GM21526 (cell line): ENCODE measurements at regions not wholly inside any gene's neighbourhood (a gene's known extent, or its start where the extent isn't known, plus 50 kb on each side); places are given as distances from the start of the nearest gene placed in this dataset.

Experiments used
- ATAC-seq: cut with Tn5 transposase; IDR thresholded peaks from one replicate; pipeline ENCODE4 v1.9.1; 2021; ENCODE audit warnings: moderate library complexity; ENCODE audit not compliant: unreplicated experiment, low FRiP score

DNA sequence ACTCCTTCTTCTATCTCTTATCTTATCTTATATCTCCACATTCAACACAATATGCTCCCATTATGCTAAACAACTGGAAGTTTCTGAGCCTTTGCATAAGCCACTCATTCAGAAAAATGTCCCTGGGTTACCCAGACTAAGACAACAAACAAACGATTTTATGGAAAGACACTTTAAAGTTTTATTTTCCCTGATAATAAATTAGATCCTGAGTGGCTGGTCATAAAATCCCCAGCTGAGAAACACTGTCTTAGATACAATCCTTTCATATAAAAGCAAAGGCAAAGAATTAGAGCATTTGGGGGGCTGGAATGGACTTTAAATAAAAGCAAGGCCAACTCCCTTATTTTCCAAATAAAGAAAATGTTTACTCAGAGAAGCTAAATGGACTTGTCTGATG lies 322.3 kb downstream of the GBE1 start:
- no peak for ATAC-seq

DNA sequence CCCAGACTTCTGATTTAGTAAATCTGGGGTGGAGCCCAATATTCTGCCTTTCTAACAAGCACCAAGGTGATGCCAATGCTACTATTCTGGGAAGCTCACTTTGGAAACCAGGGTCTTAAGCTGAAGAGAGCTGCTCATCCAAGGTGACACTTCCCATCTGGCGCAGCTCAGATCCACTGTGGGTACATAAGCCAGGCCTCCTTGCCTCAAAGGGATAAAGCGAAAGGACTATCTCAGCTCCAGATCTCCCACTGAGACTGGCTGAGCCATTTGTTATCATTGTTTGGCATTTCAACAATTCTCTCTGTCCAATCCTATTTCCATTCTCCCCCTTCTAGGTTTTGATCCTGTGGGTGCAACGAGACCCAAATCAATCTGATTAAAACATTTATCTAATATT lies 323.8 kb downstream of the GBE1 start:
- ATAC-seq: no peak

DNA sequence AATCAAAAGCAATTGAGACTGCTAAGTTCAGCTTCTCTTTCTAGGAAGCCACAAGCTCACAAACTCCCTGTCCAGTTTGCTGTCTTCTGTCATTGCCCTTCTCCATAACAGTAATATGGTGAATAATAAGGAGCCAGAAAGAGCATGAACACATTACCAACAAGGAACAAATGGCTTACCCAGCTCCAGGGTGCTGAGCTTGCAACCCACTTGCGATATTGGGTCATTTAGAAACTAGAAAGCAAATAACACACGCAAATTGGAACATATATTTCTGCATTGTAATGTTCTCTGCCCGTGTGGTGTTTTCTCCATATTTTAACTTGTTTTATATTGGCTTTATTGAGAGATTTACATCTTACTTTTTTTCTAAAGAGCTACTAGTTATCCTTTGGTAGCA lies 325.3 kb downstream of the GBE1 start:
- ATAC-seq: no peak

DNA sequence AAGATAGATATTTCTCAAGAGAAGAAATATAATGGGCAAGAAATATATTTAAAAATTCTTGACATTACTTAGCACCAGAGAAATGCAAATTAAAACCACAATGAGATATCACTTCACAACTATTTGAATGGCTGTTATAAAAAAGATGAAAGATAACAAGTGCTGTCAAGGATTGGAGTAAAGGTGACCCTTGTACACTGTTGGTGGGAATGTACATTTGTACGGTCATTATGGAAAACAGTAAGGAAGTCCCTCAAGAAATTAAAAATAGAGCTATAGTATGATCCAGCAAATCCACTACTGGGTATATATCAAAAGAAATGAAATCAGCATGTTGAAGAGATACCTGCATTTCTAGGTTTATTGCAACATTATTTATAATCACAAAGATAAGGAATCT lies 326.4 kb downstream of the GBE1 start:
- no peak for ATAC-seq

DNA sequence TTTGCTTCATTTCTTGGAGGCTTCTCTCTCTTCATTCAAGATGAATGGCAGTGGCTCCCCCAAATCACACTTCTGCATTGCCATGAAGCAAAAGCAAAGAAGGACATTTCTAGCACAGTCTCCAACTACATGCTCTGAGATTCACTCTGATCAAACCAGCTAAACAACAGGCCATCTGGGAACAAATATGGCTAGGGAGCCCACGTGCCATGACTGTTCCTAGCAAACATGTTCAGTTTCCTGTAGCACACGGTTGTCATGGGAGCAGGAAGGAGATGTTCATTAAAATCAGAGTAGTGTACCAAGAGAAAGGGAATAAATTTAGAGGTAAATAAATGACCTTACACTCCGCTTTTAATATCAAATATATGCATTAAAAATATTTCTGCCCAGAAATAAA lies 327.3 kb downstream of the GBE1 start:
- ATAC-seq: no peak

DNA sequence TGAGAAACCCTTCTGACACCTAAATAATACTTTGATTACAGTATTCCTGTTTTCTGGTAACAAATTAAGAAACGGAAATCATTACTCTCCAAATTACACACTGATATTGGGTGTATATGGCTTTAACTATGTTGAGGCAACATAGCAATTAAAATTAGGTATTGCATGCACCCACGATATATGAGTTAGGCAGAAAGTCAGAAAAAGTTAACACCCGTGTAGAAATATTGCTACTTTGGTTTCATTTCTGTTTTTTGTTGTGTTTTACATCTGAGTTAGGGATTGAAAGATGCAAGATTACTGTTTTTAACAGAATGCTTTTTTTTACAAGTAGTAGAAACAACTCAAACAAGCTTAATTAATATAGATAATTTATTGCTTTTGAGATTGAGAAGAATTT lies 327.8 kb downstream of the GBE1 start:
- ATAC-seq: no peak

DNA sequence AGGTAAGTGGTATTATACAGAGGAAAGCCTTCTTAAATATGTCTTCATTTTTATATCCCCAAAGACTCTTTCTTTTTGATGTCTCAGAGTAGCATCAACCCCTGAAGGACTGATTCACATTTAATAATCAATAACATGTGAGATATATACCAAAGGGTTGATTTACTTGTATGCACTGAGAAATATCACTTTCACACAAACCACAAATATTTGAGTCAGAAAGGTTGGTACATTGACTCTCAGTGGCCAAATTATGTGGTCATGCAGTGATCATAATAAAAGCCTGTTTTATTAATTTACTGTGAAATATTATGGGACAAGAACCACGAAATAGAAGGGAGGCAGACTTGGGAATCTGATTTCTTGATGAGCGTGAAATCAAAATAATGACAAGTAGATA lies 329.0 kb downstream of the GBE1 start:
- no peak for ATAC-seq

DNA sequence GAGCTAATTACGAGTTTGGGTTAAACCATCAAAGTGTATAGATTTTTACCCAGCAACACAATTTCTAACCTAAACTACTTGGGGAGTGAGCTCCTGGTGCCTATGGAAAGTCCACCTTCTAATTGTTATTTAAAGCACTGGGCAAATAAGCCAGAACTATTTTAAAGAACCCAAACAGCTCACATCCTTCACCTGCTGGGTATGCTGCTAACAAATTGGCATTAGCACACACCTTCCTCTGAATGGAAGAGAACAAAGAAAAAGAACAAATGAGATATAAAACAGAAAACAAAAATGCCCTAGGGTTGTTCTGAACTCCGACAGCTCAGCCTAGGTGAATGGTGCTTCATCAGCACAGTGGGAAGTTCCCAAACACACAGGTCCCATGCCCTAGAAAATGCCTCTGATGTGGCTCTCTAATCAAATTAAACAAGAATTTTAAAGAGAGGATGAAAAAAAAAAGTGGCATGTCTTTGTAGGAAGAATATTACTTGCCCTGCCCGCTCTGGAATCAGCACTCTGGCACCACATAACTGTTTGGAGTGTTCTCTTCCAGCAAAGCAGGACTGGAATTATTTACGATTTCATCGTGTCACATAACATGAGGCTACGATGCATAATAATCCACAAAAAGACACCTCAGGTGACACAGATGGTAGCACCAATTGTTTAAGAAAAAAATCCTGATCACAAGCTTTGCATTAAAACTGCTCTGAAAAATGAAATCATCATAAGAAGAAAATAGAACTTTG lies 334.4 kb downstream of the GBE1 start:
- no peak for ATAC-seq

DNA sequence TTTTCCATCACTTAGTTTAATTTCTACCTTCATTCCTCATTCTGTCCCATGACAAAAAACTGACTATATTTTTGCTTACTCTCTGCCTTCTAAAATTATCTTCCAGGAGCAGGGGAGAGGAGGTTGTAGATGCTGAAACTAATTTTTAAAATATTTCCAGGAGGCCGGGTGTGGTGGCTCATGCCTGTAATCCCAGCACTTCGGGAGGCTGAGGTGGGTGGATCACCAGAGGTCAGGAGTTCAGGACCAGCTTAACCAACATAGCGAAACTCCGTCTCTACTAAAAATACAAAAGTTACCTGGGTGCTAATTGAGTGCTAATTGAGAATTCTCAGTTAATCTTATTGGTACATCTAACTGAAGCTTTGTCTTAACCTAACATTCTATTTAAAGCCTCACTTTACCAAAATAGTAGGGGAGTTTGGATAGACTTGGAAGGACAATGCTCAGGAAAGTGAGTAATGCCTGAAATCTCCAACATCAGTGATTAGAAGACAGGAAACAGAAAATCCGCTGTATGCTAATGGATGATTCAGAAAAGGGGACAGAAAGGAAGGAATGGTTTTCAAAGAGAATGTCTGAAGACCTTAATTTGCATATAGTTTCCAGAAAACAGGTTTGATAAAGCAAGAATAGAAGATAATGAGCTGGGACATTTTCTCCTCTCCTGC lies 336.1 kb downstream of the GBE1 start:
- ATAC-seq: no peak

DNA sequence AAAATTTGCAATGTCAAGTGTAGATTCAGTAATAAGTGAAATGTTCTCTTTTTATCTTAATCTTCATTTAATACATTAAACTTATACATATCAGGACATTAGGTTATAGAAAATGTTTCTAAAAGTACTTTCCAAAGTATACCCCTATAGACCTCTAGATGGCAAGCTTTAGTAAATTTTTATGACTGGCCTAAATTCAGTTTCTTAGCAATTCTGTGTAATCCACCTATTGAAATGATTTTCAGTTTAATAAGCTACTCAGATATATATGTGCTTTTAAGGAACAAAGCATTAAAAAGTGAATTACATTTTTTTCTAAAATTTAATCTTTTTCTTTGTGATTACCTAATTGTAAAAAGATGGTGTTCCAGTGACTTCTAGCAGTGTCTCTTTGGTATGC lies 342.2 kb downstream of the GBE1 start:
- no peak for ATAC-seq

DNA sequence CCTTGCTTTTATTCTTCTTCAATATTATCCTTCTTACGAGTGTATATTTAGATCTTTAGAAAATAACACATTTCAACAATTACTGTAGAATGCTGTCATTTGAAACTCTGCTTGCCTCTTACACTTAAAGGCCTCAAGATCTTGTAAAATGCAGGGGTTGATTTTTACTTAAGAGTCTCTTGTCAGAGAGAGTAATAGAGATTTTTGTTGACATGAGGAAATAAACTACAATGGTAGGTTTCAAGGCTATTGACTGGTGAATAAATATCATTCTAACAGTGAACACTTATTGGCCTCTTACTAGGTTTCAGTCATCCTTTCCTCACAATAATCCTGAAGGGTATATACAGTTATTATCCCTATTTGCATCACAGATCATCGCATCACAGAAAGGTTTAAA lies 344.6 kb downstream of the GBE1 start:
- no peak for ATAC-seq

DNA sequence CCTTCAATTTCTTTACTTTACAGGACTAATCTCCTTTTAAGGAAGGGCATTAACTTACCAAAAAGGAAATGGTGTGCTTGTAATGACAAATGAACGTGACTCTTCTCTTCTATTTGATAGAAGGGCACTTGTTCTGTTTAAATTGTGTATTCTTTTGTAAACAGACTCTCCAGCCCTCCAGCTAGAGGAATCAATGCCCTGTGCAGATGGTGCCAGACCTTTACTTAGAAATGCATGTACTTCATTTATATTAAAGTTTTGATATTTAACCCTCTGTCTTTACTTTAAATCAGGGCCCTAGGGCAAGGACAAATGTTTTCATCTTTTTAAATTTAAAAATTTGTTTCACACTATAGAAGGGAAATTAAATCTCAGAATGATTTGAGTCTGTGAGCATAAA lies 355.1 kb downstream of the GBE1 start:
- ATAC-seq: no peak

DNA sequence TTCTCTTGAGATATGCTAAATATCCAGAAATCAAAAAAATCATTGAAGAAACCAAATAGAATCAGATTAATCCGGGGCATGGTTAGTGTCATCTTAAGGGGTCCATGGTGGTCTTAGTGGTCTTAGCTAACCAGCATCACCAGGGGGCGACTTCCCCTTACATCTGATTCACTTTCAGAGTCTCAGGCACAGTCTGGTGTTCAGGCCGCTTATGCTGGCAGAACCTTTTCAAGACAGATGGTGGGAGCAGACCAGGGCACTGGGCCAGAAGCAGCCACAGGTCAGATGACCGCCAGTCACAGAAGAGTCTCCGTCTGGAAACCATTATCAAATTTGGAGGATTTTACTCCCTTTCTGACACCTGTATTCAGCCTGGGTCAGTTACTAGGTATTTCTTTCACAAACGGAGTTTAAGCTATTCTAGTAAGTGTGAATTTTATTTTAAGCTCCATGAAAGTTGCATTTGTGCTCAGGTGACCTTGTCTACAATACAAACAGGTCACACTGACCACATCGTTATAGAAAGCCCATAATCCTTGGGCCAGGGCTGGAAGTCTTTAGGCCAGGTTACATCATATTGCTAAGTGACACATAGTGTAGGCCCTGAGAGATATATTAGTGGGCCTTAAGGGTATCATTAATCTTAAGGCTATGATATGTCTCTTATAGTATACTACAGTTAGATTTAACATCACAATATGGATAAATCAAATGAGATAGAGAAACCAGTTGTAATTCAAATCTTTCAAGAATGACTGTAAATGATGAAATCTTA lies 365.5 kb downstream of the GBE1 start:
- no peak for ATAC-seq

DNA sequence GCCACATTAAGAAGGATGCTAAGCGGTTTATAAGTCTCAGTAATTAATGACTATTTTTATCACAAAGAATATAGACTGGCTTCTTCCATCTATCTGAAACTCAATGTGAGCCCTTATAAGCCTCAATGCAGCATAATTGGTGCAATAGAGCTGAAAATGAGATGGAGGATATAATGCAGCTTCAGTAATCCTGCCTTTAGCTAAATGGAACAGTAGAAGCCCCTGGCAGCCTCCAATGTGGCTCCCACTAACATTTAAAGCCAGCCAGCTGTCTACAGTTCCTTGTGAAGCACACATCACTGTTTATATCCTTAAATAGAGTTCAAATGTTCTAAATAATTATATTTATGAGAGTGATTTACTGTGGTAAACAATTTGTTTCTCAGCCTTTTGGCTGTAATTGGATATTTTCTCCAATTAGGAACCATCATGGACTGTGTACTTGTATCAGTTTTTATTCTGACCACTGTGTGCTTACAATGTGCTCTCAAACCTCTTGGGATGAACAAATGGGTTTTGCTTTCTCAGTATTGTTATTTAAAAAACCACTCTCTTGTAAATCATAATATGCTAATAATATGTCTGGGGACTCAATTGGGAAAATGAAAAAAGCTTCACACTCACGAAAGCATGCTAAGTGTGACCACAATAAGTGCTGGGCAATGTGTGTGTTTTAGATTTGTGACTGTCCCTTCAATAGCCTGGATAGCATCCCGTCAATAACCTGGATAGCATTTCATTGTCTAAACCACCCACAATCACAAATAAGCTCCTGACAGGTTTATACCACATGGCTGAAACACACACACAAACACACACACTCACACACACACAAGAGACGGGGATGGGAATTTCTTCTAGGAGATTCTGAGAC lies 366.6 kb downstream of the GBE1 start:
- no peak for ATAC-seq

DNA sequence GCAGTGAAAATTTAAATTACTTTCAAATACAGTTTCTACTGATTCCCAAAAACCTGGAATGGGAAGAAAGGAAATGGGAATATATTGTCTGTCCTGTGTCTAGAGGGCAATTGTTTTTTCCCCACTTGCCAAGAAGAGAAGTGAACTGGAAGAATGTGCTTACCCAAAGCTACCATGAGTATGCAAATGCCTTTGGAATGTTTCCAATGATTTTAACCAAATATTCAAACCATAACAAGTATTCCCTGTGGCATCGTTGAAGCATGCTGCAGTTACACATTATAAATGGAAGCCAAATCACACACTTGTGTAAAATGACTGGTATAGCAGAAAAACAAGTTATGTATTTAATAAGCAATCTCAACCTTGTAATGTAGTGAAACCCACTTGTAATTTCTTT lies 368.2 kb downstream of the GBE1 start:
- ATAC-seq: no peak

DNA sequence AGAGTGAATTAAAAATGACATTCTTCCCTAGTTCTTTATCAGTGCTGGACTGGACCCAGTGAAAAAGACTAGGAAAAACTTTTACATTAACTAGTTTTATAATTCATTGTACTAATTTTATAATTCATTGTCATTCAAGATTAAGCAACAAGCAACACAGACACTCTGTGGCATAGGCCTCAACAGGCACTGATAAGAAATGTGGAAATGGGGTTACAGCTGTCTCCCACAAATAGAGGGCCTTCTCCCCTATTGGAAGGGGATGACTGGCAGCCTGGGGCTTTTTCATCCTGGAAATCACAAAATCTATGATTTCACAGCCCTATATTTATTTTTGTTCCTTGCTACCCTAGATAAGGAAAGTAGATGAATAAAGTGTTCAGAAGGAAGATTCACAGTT lies 370.6 kb downstream of the GBE1 start:
- no peak for ATAC-seq

DNA sequence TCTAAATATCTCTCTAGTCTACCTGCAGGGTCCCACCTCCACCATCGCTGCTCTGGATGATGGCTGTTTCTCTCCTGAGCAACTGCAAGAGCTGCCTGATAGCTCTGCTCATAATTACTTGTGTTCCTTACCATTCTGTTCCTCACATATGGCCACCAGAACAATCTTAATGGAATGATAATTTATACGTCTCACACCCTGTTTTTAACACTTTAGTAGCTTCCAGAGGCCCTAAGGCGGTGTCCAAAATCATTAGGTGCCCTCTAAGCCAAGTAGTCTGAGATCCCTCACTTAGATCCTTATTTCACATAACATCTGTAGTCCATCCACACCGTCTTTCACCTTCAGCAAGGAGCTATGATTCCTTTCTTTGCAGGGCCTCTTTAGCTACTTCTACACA lies 373.3 kb downstream of the GBE1 start:
- no peak for ATAC-seq

DNA sequence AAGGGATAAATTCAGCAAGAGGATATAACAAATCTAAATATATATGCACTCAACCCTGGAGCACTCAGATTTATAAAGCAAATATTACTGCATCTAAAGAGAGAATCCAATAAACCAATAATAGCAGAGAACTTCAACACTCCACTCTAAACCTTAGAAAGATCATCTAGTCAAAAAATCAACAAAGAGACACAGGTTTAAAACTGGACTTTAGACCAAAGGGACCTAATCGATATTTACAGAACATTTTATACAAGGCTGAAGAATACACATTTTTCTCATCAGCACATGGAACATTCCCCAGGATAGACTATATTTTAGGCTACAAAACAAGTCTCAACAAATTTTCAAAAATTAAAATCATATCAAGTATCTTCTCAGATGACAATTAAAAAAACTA lies 379.0 kb downstream of the GBE1 start:
- no peak for ATAC-seq

DNA sequence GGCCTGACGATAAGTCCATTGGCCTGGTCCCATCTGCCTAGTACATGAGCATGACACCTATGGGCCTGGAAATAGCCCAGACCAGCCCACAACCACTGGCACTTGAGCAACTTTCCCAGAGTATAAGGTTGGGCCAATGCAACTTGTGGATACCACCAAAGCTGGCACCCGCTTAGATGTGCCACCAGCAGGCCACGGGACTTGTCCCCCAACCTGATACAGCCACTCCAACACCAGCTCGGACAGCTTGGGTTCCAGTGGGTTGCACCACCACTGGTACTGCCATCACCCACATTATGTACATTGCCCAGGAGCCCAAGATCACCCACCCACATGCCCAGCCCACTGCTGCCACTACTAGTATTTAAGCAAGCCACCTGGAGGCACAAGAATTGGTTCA lies 381.2 kb downstream of the GBE1 start:
- ATAC-seq: no peak

DNA sequence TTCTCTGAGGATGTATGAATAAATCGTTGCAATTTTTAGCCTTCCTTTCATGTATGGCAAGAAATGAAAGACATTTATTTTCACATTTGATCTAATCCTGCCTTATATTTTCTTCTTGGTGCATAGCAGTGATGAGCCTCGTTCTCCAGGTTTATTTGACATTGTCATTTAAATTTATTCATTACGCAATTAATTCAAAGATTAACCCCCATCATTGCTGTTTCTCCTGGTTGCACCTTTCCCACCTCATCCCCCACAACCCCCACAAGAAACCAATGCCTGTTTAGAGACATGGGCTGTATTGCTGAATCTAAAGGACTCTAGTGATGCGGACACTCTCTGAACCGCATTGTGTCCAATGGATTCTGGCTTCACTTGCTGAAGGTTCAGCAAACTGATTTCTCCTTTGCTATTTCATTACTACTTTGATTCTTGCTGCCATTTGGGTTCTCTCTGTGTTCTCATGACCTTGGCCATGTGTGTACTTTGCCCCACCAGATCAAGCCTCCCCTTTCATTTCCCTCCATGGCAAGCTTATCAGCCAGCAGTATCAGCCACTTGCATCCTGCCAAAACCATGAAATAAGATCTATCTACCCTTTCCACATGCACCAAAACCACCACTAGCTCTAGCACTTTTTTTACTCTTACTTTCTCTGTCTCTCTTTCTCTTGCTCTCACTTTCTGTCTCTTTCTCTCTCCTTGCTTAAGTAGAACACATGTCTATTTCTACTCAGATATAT lies 382.7 kb downstream of the GBE1 start:
- ATAC-seq: no peak
